HG02938 (cell line): ENCODE measurements at regions not wholly inside any gene's neighbourhood (a gene's known extent, or its start where the extent isn't known, plus 50 kb on each side); places are given as distances from the start of the nearest gene placed in this dataset.
A peak's percentile ranks its signal among the peaks of the same experiment; 100 is the strongest.
"Not testable (repeated sequence)": the region's sequence is repeated elsewhere in the genome, so short reads cannot be mapped to it uniquely, and the experiment has no call there.

Experiments
- ATAC-seq: cut with Tn5 transposase; IDR thresholded peaks from one replicate; pipeline ENCODE4 v1.9.1; 2021; ENCODE audit warnings: mild to moderate bottlenecking, moderate library complexity; ENCODE audit not compliant: unreplicated experiment

GRCh38 chr6:11486959-11487358, 50.6 kb upstream of the TMEM170B start:
- ATAC-seq = no peak

- no peak for ATAC-seq
Measured at GRCh38 chr6:11486486-11486885, 51.1 kb upstream of the TMEM170B start.

GRCh38 chr6:11486051-11486450, 51.5 kb upstream of the TMEM170B start:
- ATAC-seq = no peak

- no peak for ATAC-seq
Measured at GRCh38 chr6:11485271-11485670, 52.3 kb upstream of the TMEM170B start.

GRCh38 chr6:11484441-11484840, 53.1 kb upstream of the TMEM170B start:
- no peak for ATAC-seq

- no peak for ATAC-seq
Measured at GRCh38 chr6:11482616-11483015, 54.9 kb upstream of the TMEM170B start.

- no peak for ATAC-seq
Measured at GRCh38 chr6:11480541-11480940, 57.0 kb upstream of the TMEM170B start.

GRCh38 chr6:11479296-11479695, 58.3 kb upstream of the TMEM170B start:
- no peak for ATAC-seq

- no peak for ATAC-seq
Measured at GRCh38 chr6:11478586-11478985, 59.0 kb upstream of the TMEM170B start.

- ATAC-seq = no peak
Measured at GRCh38 chr6:11475016-11475415, 62.5 kb upstream of the TMEM170B start.

GRCh38 chr6:11473008-11473740, 64.4 kb upstream of the TMEM170B start:
- no peak for ATAC-seq

- no peak for ATAC-seq
Measured at GRCh38 chr6:11471261-11471660, 66.3 kb upstream of the TMEM170B start.

GRCh38 chr6:11469684-11470083, 67.9 kb upstream of the TMEM170B start:
- ATAC-seq = no peak

- not testable (repeated sequence) for ATAC-seq
Measured at GRCh38 chr6:11468271-11468670, 69.3 kb upstream of the TMEM170B start.

- peak; percentile 58 for ATAC-seq
Measured at GRCh38 chr6:11467364-11467763, 70.2 kb upstream of the TMEM170B start.

- ATAC-seq = no peak
Measured at GRCh38 chr6:11463398-11463780, 74.2 kb upstream of the TMEM170B start.

- ATAC-seq = no peak
Measured at GRCh38 chr6:11462742-11463397, 74.7 kb upstream of the TMEM170B start.

- ATAC-seq = peak; percentile 81
Measured at GRCh38 chr6:11460837-11461661, 76.5 kb upstream of the TMEM170B start.

- ATAC-seq = peak; percentile 27
Measured at GRCh38 chr6:11460001-11460668, 77.4 kb upstream of the TMEM170B start.

- ATAC-seq = peak; percentile 62
Measured at GRCh38 chr6:11459079-11459610, 78.4 kb upstream of the TMEM170B start.

GRCh38 chr6:11458509-11458908, 79.0 kb upstream of the TMEM170B start:
- ATAC-seq = no peak
